ENCODE measurements at regions not wholly inside any gene's neighbourhood (a gene's known extent, or its start where the extent isn't known, plus 50 kb on each side); places are given as distances from the start of the nearest gene placed in this dataset.
A peak's percentile ranks its signal among the peaks of the same experiment; 100 is the strongest.

DNA sequence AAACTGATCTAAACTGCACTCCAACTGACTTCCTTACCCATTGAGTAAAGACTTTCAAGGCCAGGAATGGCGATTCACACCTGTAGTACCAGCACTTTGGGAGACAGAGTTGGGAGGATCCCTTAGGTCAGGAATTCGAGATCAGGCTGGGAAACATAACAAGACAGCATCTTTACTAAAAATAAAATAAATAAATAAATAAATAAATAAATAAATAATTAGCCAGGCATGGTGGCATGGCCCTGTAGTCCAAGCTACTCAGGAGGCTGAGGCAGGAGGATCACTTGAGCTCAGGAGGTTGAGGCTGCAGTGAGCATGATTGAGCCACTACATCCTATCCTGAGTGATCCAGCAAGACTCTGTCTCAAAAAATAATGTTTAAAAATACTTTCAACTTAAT is 148.4 kb downstream of the CEMIP2 start:
- ChIA-PET CTCF (interaction anchor here (0.8 to 2.0 kb wide), 3 partner anchors 15 to 130 kb away, joined by 3 to 8 read pairs (median 4); no protein-coding TSS in a partner anchor), POLR2A (no interaction called here)
- FAIRE-seq (no peak), ATAC-seq (no peak), DNase-seq (ENCODE audit: low read depth in 1 of 2, low spot score in 1 of 2) (no peak)
- Histone ChIP-seq H3K4me2 (no peak overlapping the region), H3K4me3 (no peak overlapping the region), H3K4me1 (no peaks in the 10 kb centered on the region), H3K9me3 (0 out of 3 replicates have a peak, but pooled peaks cover 8% of the 10 kb centered on the region), H3K27ac (no peak overlapping the region)
- WGBS (ENCODE audit: missing lambda C conversion rate): 35% methylated on average over 2 of the region's 2 CpGs
- TF ChIP-seq POLR2A (IDR thresholded peaks at IDR 0.05; ENCODE audit: low read length) (no peak), ZC3H11A (IDR thresholded peaks at IDR 0.05) (peak; percentile 44; the same call in 1 of the 2 replicates)

- no peak overlapping the region for H3K27ac ChIP-seq
- peaks cover 20% of the 10 kb centered on the region; the same call in 2 of the 3 replicates for H3K9me3 ChIP-seq
- H3K4me3 ChIP-seq: no peak overlapping the region
- TF ChIP-seq USF2 (IDR thresholded peaks at IDR 0.05) (no peak), HDAC2 (IDR thresholded peaks at IDR 0.05) (no peak), MYC (IDR thresholded peaks at IDR 0.05; ENCODE audit: borderline replicate concordance, low read length) (no peak), CHD4 (IDR thresholded peaks at IDR 0.05; ENCODE audit: borderline replicate concordance) (no peak), JUNB (IDR thresholded peaks at IDR 0.05) (no peak), NPAS2 (CRISPR knock-in tag; IDR thresholded peaks at IDR 0.05; ENCODE audit: borderline replicate concordance) (no peak), JUN (IDR thresholded peaks at IDR 0.05) (no peak), RAD21 (conservative IDR thresholded peaks at IDR 0.05 in 1 of 2, IDR thresholded peaks at IDR 0.05 in 1 of 2) (no peak), RCOR1 (IDR thresholded peaks at IDR 0.05; ENCODE audit: low read depth, low read length) (no peak), ZNF302 (CRISPR knock-in tag; IDR thresholded peaks at IDR 0.05) (no peak), ESRRA (IDR thresholded peaks at IDR 0.05; ENCODE audit: borderline replicate concordance, low read length) (no peak), EP300 (IDR thresholded peaks at IDR 0.05) (no peak), HMGXB4 (CRISPR knock-in tag; IDR thresholded peaks at IDR 0.05; ENCODE audit: borderline replicate concordance) (no peak), KDM5A (IDR thresholded peaks at IDR 0.05) (no peak), EHF (CRISPR knock-in tag; IDR thresholded peaks at IDR 0.05) (no peak)
- TF ChIP-seq, protein P1, sequence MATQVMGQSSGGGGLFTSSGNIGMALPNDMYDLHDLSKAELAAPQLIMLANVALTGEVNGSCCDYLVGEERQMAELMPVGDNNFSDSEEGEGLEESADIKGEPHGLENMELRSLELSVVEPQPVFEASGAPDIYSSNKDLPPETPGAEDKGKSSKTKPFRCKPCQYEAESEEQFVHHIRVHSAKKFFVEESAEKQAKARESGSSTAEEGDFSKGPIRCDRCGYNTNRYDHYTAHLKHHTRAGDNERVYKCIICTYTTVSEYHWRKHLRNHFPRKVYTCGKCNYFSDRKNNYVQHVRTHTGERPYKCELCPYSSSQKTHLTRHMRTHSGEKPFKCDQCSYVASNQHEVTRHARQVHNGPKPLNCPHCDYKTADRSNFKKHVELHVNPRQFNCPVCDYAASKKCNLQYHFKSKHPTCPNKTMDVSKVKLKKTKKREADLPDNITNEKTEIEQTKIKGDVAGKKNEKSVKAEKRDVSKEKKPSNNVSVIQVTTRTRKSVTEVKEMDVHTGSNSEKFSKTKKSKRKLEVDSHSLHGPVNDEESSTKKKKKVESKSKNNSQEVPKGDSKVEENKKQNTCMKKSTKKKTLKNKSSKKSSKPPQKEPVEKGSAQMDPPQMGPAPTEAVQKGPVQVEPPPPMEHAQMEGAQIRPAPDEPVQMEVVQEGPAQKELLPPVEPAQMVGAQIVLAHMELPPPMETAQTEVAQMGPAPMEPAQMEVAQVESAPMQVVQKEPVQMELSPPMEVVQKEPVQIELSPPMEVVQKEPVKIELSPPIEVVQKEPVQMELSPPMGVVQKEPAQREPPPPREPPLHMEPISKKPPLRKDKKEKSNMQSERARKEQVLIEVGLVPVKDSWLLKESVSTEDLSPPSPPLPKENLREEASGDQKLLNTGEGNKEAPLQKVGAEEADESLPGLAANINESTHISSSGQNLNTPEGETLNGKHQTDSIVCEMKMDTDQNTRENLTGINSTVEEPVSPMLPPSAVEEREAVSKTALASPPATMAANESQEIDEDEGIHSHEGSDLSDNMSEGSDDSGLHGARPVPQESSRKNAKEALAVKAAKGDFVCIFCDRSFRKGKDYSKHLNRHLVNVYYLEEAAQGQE (IDR thresholded peaks at IDR 0.05): no peak
- TF ChIP-seq, protein P2, sequence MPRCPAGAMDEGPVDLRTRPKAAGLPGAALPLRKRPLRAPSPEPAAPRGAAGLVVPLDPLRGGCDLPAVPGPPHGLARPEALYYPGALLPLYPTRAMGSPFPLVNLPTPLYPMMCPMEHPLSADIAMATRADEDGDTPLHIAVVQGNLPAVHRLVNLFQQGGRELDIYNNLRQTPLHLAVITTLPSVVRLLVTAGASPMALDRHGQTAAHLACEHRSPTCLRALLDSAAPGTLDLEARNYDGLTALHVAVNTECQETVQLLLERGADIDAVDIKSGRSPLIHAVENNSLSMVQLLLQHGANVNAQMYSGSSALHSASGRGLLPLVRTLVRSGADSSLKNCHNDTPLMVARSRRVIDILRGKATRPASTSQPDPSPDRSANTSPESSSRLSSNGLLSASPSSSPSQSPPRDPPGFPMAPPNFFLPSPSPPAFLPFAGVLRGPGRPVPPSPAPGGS (IDR thresholded peaks at IDR 0.05): no peak
- TF ChIP-seq, protein P3, sequence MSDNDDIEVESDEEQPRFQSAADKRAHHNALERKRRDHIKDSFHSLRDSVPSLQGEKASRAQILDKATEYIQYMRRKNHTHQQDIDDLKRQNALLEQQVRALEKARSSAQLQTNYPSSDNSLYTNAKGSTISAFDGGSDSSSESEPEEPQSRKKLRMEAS (IDR thresholded peaks at IDR 0.05): no peak
- no peak overlapping the region for H3K4me2 ChIP-seq
- H3K4me1 ChIP-seq: peaks cover under 1% of the 10 kb centered on the region; the same call in 1 of the 3 replicates
- FAIRE-seq: no peak
- no peak for DNase-seq (ENCODE audit: low read depth in 1 of 2, low spot score in 1 of 2)
- POLR2A ChIA-PET: no interaction called here
- ATAC-seq: no peak
- CTCF ChIA-PET: interaction anchor here (1.0 to 2.6 kb wide), 2 partner anchors 10 to 155 kb away, joined by 3 to 17 read pairs; no protein-coding TSS in a partner anchor
- WGBS (ENCODE audit: missing lambda C conversion rate): 44% methylated on average over 3 of the region's 3 CpGs
These were observed 153.8 kb downstream of the CEMIP2 start for GRCh38 chr9:71614409-71615010.

Data from A549 (cell line).